Progenitor cell of endocrine pancreas (in vitro differentiated cells): ENCODE measurements at regions not wholly inside any gene's neighbourhood (a gene's known extent, or its start where the extent isn't known, plus 50 kb on each side); places are given as distances from the start of the nearest gene placed in this dataset.

Experiments used
- DNase-seq: peaks from one replicate; pipeline ENCODE4 v3.0.0; 2021; ENCODE audit warnings: low spot score; ENCODE audit not compliant: unreplicated experiment
- H3K27ac Mint-ChIP-seq: 2 replicates; pipeline ENCODE4 v1.8.0; 2021; ENCODE audit warnings: mild to moderate bottlenecking, moderate library complexity, mixed read lengths
- H3K27me3 Mint-ChIP-seq: 2 replicates; pipeline ENCODE4 v1.8.0; 2021; ENCODE audit warnings: mixed read lengths
- H3K36me3 Mint-ChIP-seq: 2 replicates; pipeline ENCODE4 v1.8.0; 2022; ENCODE audit warnings: mixed read lengths; ENCODE audit not compliant: insufficient read depth
- H3K4me1 Mint-ChIP-seq: 2 replicates; pipeline ENCODE4 v1.8.0; 2021; ENCODE audit warnings: low read depth, mixed read lengths
- H3K4me3 Mint-ChIP-seq: 2 replicates; pipeline ENCODE4 v1.8.0; 2021; ENCODE audit warnings: low read depth, mild to moderate bottlenecking, moderate library complexity, mixed read lengths
- H3K9me3 Mint-ChIP-seq: 2 replicates; pipeline ENCODE4 v1.8.0; 2021; ENCODE audit warnings: low read depth, mixed read lengths
- TF ChIP-seq, protein P1 (sequence below): fragments of 200-600 bp; sonication (generic); IDR thresholded peaks from one replicate; pipeline ENCODE4 v1.5.0; 2021; ENCODE audit warnings: antibody characterized with exemption, mild to moderate bottlenecking; ENCODE audit not compliant: unreplicated experiment

DNA sequence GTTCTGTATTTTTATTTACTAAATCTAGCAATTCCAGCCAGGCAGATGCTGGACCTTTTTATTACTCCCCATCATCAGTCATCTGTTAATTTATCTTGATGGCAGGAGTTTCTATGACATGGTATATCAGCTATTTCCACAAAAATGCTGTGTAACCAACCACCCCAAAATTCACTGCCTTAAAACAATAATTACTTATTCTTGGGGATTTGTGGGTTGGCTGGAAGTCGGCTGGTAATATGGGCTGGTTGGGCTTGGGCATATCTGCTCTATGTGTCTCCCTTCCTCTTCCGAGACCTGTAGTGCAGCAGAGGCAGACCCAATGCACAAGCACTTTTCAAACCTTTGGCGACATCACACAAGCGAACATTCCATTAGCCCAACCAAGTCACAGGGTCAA lies 92.1 kb upstream of the UBE2E1 start:
- Mint-ChIP-seq H3K4me3 (no peak overlapping the region), H3K4me1 (peaks cover 2% of the 10 kb centered on the region), H3K27me3 (peaks cover 11% of the 10 kb centered on the region), H3K36me3 (no peaks in the 10 kb centered on the region), H3K27ac (no peak overlapping the region), H3K9me3 (peaks cover 6% of the 10 kb centered on the region)
- DNase-seq = no peak
- TF ChIP-seq, protein P1, sequence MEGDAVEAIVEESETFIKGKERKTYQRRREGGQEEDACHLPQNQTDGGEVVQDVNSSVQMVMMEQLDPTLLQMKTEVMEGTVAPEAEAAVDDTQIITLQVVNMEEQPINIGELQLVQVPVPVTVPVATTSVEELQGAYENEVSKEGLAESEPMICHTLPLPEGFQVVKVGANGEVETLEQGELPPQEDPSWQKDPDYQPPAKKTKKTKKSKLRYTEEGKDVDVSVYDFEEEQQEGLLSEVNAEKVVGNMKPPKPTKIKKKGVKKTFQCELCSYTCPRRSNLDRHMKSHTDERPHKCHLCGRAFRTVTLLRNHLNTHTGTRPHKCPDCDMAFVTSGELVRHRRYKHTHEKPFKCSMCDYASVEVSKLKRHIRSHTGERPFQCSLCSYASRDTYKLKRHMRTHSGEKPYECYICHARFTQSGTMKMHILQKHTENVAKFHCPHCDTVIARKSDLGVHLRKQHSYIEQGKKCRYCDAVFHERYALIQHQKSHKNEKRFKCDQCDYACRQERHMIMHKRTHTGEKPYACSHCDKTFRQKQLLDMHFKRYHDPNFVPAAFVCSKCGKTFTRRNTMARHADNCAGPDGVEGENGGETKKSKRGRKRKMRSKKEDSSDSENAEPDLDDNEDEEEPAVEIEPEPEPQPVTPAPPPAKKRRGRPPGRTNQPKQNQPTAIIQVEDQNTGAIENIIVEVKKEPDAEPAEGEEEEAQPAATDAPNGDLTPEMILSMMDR = no peak

DNA sequence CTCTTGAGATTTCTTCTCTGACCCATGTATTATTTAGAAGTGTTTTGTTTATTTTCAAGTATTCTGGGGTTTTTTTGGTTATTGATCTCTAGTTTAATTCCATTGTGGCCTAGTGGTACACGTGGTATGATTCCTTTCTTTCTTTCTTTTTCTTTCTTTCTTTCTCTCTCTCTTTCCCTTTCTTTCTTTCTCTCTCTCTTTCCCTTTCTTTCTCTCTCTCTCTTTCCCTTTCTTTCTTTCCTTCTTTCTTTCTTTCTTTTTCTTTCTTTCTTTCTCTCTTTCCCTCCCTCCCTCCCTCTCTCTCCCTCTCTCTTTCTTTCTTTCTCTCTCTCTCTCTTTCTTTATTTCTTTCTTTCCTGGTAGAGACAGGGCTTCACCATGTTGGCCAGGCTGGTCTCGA lies 85.7 kb upstream of the UBE2E1 start:
- H3K4me3 Mint-ChIP-seq = no peak overlapping the region
- H3K4me1 Mint-ChIP-seq = peaks cover 5% of the 10 kb centered on the region
- no peaks in the 10 kb centered on the region for H3K36me3 Mint-ChIP-seq
- no peak for DNase-seq
- no peak overlapping the region for H3K27ac Mint-ChIP-seq
- TF ChIP-seq, protein P1 = no peak
- H3K9me3 Mint-ChIP-seq = peaks cover 6% of the 10 kb centered on the region
- no peaks in the 10 kb centered on the region for H3K27me3 Mint-ChIP-seq

DNA sequence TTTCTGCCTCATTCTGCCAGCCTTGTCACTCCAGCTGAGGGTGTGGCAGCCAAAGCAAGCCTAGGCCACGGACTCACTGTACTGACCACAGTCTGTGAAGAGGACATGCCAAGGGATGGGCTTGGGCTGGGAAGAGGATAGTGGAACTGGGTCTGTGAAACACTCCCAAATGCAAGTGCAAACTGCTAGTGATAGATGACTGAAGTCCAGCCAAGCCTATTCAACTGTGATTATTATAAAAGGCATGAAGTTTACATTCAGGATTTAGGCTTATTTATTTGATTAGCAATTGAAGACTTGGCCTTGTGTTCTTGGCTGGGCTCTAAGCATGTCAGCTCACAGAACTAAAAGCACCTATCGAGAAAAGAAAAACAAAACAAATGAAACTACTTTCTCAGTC lies 84.9 kb upstream of the UBE2E1 start:
- Mint-ChIP-seq H3K4me1 (peaks cover 5% of the 10 kb centered on the region), H3K27ac (no peak overlapping the region), H3K27me3 (no peaks in the 10 kb centered on the region), H3K9me3 (peaks cover 3% of the 10 kb centered on the region), H3K4me3 (no peak overlapping the region), H3K36me3 (no peaks in the 10 kb centered on the region)
- TF ChIP-seq, protein P1 = no peak
- DNase-seq = no peak

DNA sequence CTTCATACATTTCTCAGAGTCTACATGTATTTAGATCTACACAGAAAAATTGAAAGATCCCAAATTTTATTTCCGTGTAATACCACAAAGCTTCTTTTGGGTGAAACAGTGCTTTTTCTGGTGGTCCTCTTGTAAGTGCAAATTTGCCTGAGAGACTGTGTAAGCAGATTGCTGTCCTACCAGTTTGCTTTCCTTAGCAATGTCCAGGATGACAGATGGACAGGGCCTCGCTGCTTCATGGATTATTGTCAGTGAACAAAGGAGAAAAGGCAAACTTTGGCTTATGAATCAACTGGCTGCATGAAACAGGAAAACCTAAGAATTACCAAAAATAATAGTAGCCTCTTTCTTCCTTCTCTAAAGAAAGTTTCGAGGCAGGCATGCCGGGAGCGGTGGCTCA lies 82.6 kb upstream of the UBE2E1 start:
- Mint-ChIP-seq H3K4me3 (no peak overlapping the region), H3K4me1 (peaks cover 5% of the 10 kb centered on the region), H3K27me3 (no peaks in the 10 kb centered on the region), H3K9me3 (no peaks in the 10 kb centered on the region), H3K27ac (no peak overlapping the region), H3K36me3 (no peaks in the 10 kb centered on the region)
- TF ChIP-seq, protein P1 = no peak
- no peak for DNase-seq

DNA sequence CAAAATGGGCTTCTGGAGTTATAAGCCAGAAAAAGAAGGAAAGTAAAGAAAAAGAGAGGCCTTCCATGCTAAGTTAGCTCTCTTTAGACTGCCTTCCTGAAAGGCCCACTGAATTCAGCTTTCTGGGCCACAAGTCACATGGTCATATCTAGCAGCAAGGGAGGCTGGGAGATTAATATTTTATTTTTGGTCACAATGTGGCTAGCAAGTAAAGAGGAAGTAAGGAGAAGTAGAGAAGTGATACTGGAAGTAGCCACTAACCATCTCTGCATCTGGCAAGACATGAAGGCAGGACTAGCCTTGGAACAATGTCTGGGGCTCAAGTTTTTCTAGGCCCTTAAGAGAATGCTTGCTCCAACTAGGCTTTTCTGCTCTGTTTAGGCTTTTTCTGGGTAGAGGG lies 81.8 kb upstream of the UBE2E1 start:
- H3K27ac Mint-ChIP-seq = no peak overlapping the region

More for the DNA sequence above, 81.8 kb upstream of the UBE2E1 start:
- no peaks in the 10 kb centered on the region for H3K36me3 Mint-ChIP-seq
- H3K27me3 Mint-ChIP-seq = no peaks in the 10 kb centered on the region
- no peaks in the 10 kb centered on the region for H3K9me3 Mint-ChIP-seq
- peaks cover 7% of the 10 kb centered on the region for H3K4me1 Mint-ChIP-seq
- H3K4me3 Mint-ChIP-seq = no peak overlapping the region
- TF ChIP-seq, protein P1 = no peak
- no peak for DNase-seq
